Cardiac fibroblast (primary cell): ENCODE measurements at regions not wholly inside any gene's neighbourhood (a gene's known extent, or its start where the extent isn't known, plus 50 kb on each side); places are given as distances from the start of the nearest gene placed in this dataset.

Experiments
- DNase-seq, 2 donors: peaks; one replicate each; pipeline versions ENCODE4 v3.0.0 to v3.0.0-alpha.2; 2010; ENCODE audit warnings: low read depth in 2 of 2
- H3K4me3 ChIP-seq, 2 donors: replicated peaks in 1 of 2; 1 replicate in 1 of 2; 2 replicates in 1 of 2; pipeline ENCODE4 v1.5.1; 2011; ENCODE audit warnings: low read depth in 2 of 2, low read length in 2 of 2, mild to moderate bottlenecking in 2 of 2, moderate library complexity in 1 of 2
- TF ChIP-seq, protein P1 (sequence below): IDR thresholded peaks from one replicate; pipeline ENCODE4 v1.5.1; 2011; ENCODE audit warnings: low read depth, mild to moderate bottlenecking, low read length, inconsistent platforms

DNA sequence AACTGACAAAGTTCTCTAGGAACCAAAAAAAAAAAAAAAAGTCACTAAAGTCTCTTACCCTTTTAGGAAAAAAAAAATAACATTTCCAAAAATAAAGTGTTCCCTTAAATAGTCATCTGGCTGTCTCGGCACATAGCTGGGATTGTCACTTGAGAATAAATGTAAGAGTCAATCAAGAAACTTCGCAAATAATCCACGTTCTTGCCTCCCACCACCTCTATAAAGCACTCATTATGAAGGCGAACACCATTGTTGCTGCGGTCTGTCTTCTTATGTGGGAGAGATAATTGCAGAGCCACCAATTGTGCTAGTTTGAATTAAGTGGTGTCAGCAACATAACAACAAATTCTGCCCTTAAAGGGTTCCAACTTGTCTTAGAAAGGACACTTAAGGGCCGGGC is 163.7 kb downstream of the FBXO15 start:
- H3K4me3 ChIP-seq = no peak overlapping the region
- DNase-seq = no peak
- TF ChIP-seq, protein P1, sequence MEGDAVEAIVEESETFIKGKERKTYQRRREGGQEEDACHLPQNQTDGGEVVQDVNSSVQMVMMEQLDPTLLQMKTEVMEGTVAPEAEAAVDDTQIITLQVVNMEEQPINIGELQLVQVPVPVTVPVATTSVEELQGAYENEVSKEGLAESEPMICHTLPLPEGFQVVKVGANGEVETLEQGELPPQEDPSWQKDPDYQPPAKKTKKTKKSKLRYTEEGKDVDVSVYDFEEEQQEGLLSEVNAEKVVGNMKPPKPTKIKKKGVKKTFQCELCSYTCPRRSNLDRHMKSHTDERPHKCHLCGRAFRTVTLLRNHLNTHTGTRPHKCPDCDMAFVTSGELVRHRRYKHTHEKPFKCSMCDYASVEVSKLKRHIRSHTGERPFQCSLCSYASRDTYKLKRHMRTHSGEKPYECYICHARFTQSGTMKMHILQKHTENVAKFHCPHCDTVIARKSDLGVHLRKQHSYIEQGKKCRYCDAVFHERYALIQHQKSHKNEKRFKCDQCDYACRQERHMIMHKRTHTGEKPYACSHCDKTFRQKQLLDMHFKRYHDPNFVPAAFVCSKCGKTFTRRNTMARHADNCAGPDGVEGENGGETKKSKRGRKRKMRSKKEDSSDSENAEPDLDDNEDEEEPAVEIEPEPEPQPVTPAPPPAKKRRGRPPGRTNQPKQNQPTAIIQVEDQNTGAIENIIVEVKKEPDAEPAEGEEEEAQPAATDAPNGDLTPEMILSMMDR = no peak

DNA sequence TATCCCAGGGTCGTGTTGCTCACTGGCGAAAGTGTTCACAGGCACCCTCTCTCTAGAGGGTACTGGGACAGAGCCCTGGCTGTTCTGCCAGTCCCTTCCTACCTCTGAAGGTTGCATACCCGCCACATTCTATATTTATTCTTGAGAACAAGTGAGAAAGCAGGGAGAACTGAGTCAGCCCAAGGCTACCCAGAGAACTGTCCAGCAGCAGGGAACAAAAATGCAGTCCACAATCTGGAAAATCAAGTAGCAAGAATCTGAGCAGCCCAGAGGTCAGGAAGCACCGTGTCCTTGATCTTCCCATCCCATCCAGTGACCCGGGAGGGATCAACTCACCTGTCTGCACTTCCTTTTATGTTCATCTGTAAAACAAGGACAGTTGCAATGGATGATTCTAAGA is 164.1 kb downstream of the FBXO15 start:
- no peak overlapping the region for H3K4me3 ChIP-seq
- DNase-seq = no peak
- TF ChIP-seq, protein P1 = no peak

DNA sequence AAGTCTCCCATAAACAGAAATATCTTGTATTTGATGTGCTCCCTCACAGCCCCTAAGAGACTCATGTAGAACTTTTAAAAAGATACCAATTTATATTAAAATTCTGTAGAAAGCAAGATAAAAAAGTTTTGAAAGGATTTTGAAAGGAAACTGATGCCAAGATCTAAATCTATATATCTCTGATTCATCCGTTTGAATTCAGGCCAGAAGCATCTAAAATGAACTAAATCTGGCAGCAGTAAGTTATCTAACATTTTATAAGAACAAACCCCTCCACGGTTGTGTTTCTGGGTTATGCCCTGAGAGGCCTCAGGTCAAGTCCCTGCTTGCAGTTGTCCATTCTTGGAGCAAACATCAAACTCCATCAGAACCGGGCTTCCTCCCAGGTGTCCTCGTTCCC is 165.8 kb downstream of the FBXO15 start:
- DNase-seq = no peak
- no peak overlapping the region for H3K4me3 ChIP-seq
- TF ChIP-seq, protein P1 = no peak

DNA sequence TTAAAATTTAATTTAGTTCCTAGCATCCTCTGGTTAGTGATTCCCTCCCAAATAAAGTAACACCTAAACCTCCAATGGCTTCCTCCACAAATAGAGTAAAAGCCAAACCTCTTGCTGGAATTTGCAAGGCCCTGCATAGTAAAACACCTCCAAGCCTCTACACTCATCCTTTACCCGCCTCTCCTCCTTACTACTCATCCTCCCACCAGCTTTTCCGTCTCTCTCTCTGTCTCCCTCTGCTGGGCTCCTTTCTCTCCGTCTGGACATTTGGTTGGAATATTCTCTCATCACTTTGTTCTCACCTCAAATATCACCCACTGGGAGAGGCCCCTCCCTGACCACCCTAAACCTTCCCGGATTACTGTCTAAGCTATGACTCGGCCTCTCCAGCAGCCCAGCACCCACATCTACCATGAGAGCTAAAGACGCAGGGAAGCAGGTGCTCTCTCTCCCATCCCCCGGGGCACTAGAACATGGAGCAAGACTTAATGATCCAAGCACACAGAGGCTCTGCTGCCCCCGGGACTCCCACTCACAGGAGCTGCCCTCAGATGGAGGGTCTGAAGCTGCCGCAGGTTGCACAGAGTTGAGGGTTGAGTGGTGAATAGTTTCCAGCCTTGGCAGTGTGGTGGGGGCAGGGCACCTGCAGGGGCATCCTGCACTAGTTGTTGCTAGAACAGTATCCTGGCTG is 167.2 kb downstream of the FBXO15 start:
- DNase-seq = peak; percentile 7 to 42
- H3K4me3 ChIP-seq = no peak overlapping the region
- TF ChIP-seq, protein P1 = peak; percentile 46

DNA sequence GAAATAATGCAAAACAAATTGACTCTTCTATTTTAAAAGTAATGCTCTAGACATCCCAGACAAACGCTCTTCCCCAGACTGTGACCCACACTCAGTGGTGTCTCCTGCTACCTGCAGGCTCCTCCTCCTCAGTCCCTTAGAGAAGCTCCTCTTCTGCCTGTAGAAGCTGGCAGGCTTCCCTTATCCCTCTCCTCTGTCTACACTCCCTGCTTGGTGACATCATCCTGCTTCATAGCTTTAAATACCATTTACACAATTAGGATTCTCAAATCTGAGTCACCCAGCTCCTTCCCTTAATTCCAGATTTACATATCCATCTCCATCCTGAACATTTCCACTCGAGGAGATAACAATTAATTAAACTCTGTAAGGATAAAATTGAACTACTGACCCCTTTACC is 167.9 kb downstream of the FBXO15 start:
- H3K4me3 ChIP-seq = no peak overlapping the region
- TF ChIP-seq, protein P1 = no peak

DNA sequence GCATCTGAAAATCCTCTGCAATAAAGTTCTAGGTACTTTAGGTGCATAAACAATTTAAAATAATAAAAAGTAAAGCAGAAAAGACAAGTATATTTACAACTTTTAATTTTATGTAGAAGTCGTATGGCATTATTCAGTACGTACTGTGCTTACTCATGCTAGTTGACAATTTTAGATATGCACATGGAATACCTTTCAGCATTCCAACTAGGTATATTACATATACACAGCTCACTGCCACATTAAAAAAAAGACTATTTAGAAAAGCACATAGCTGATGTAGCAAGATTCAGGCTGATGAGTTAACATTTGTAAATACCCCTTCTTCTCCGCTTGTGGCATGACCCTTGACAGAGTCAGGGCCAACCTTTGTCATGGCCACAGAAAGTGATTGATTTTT is 171.2 kb downstream of the FBXO15 start:
- H3K4me3 ChIP-seq = no peak overlapping the region
- no peak for DNase-seq
- TF ChIP-seq, protein P1 = no peak

More for the DNA sequence above, 167.9 kb downstream of the FBXO15 start:
- peak in 1 of 2 donors; percentile 36 for DNase-seq

DNA sequence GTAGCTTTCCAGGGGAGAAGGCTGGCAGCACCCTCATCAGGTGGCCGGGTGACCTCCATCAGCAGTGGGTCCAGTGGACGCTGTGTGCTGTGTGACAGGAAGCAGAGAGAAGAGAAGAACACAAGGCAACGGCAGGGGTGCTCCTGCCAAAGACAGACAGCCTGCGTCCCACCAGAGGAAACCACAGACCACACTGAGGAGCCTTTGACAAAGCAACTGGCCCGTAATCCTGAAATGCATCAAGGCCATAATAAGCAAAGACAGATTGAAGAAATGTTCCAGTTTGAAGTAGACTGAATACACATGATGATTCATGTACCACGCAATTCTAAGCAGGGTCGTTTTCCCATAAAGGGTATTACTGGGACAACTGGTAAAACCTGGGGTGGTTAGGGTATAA is 172.4 kb downstream of the FBXO15 start:
- TF ChIP-seq, protein P1 = no peak
- H3K4me3 ChIP-seq = no peak overlapping the region
- peak in 1 of 2 donors; percentile 34 for DNase-seq
